RWPE1 (cell line): ENCODE measurements at regions not wholly inside any gene's neighbourhood (a gene's known extent, or its start where the extent isn't known, plus 50 kb on each side); places are given as distances from the start of the nearest gene placed in this dataset.
"Not testable (repeated sequence)": the region's sequence is repeated elsewhere in the genome, so short reads cannot be mapped to it uniquely, and the experiment has no call there.

Source experiments
- CTCF ChIA-PET: fragments of 350-600 bp; sonication (Branson Sonifier 250); formaldehyde crosslinking; extraction: SDS; loops from one replicate; lab custom pipeline; 2021; lab: Yijun Ruan, JAX
- POLR2A ChIA-PET: fragments of 400-600 bp; formaldehyde crosslinking; extraction: SDS; loops from one replicate; lab custom pipeline; 2020; ENCODE audit warnings: antibody characterized with exemption; ENCODE audit not compliant: low non-redundant PET; lab: Yijun Ruan, JAX
- DNase-seq: peaks from one replicate; pipeline ENCODE4 v3.0.0; 2012; ENCODE audit warnings: low spot score
- H3K27ac ChIP-seq: fragments of 450-650 bp; 2 replicates; pipeline ENCODE4 v1.5.1; 2017
- TF ChIP-seq, protein P1 (sequence below): fragments of 450-650 bp; conservative IDR thresholded peaks from 2 replicates; pipeline ENCODE4 v1.5.1; 2017; ENCODE audit warnings: low read depth, mild to moderate bottlenecking

- no peak overlapping the region for H3K27ac ChIP-seq
- ChIA-PET POLR2A (no interaction called here), CTCF (no interaction called here)
- no peak for DNase-seq
- TF ChIP-seq, protein P1, sequence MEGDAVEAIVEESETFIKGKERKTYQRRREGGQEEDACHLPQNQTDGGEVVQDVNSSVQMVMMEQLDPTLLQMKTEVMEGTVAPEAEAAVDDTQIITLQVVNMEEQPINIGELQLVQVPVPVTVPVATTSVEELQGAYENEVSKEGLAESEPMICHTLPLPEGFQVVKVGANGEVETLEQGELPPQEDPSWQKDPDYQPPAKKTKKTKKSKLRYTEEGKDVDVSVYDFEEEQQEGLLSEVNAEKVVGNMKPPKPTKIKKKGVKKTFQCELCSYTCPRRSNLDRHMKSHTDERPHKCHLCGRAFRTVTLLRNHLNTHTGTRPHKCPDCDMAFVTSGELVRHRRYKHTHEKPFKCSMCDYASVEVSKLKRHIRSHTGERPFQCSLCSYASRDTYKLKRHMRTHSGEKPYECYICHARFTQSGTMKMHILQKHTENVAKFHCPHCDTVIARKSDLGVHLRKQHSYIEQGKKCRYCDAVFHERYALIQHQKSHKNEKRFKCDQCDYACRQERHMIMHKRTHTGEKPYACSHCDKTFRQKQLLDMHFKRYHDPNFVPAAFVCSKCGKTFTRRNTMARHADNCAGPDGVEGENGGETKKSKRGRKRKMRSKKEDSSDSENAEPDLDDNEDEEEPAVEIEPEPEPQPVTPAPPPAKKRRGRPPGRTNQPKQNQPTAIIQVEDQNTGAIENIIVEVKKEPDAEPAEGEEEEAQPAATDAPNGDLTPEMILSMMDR, result no peak
These were observed 90.5 kb upstream of the WAC start for GRCh38 chr10:28442403-28442802.

DNA sequence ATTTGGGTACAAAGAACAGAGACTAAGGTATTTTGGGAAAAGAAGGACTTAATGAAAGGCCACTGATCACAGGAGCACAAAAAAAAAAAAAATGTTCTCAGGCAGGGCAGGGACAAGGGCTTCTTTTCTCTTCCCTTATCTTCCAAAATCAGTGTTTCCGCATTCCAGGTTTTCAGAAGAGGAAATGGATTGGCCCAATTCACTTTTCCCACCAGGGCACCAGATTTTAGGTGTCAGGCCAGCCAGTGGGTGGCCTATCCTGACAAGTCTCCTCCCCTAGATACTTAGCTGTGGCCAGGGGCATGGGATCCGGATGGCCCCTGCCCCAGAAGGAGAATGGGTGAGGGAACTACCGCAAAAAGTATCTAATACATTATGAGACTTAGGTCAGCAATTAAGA lies 88.9 kb upstream of the WAC start:
- CTCF ChIA-PET, result no interaction called here
- DNase-seq, result no peak
- H3K27ac ChIP-seq, result no peak overlapping the region
- POLR2A ChIA-PET, result no interaction called here
- TF ChIP-seq, protein P1, result no peak

GRCh38 chr10:28445516-28445915 lies 87.4 kb upstream of the WAC start:
- CTCF ChIA-PET, result no interaction called here
- TF ChIP-seq, protein P1, result no peak
- POLR2A ChIA-PET, result no interaction called here
- DNase-seq, result no peak
- no peak overlapping the region for H3K27ac ChIP-seq

DNA sequence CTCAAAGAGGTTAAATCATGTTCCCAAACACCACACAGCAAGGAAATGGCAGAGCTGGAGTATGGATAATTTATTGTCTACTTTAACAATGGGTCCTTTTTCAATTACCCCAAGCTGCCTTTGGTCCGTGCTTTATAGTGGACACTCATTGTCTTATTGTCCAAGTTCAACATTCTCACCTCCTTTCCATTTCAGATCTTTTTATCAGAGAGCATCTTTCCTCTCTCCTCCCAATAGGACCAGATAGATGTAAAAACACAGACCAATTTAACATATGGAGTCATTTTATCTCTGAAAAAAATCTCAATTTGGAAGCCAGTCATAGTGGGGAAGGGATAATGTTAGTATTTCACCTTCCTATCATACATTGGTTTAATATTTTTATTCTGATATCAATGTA lies 83.5 kb upstream of the WAC start:
- CTCF ChIA-PET, result no interaction called here
- no peak for DNase-seq
- POLR2A ChIA-PET, result interaction anchor here (0.6 kb wide), 1 partner anchor 101 kb away, joined by 3 read pairs; no protein-coding TSS in a partner anchor

GRCh38 chr10:28449926-28450325 lies 83.0 kb upstream of the WAC start:
- no peak overlapping the region for H3K27ac ChIP-seq
- CTCF ChIA-PET, result no interaction called here
- POLR2A ChIA-PET, result no interaction called here
- TF ChIP-seq, protein P1, result no peak
- DNase-seq, result no peak

More for the DNA sequence above, 83.5 kb upstream of the WAC start:
- H3K27ac ChIP-seq, result no peak overlapping the region
- TF ChIP-seq, protein P1, result no peak

GRCh38 chr10:28453926-28454325 lies 79.0 kb upstream of the WAC start:
- no peak for DNase-seq
- CTCF ChIA-PET, result no interaction called here
- no peak overlapping the region for H3K27ac ChIP-seq
- TF ChIP-seq, protein P1, result no peak
- POLR2A ChIA-PET, result no interaction called here

GRCh38 chr10:28457110-28457509 lies 75.8 kb upstream of the WAC start:
- H3K27ac ChIP-seq, result no peak overlapping the region
- no peak for DNase-seq
- CTCF ChIA-PET, result interaction anchor here (0.7 kb wide), 1 partner anchor 317 kb away, joined by 3 read pairs; no protein-coding TSS in a partner anchor
- TF ChIP-seq, protein P1, result no peak
- POLR2A ChIA-PET, result no interaction called here

DNA sequence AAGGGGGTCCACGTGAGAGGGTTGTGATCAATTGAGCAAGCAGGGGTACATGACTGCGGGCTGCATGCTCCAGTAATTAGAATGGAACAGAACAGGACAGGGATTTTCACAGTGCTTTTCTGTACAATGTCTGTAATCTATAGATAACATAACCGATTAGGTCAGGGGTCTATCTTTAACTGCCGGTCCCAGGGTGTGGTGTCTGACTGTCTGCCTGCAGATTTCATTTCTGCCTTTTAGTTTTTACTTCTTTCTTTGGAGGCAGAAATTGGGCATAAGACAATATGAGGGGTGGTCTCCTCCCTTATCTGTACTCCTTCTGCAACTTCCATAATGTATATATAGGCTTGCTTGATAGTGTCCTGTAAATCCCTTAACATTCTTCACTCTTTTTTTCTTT lies 75.0 kb upstream of the WAC start:
- POLR2A ChIA-PET, result not testable (repeated sequence)
- CTCF ChIA-PET, result interaction anchor here (0.7 kb wide), 1 partner anchor 317 kb away, joined by 3 read pairs; no protein-coding TSS in a partner anchor

More for the DNA sequence above, 75.0 kb upstream of the WAC start:
- H3K27ac ChIP-seq, DNase-seq: not testable (repeated sequence)
